Calu3 (cell line): ENCODE measurements at regions not wholly inside any gene's neighbourhood (a gene's known extent, or its start where the extent isn't known, plus 50 kb on each side); places are given as distances from the start of the nearest gene placed in this dataset.
"Not testable (repeated sequence)": the region's sequence is repeated elsewhere in the genome, so short reads cannot be mapped to it uniquely, and the experiment has no call there.

ENCODE experiments used
- BruUV-seq: library from RNA; stranded (reverse); fragments of 400-500 nt; replicated peaks from 2 replicates; lab custom pipeline; 2021; lab: Mats Ljungman, UMichigan
- CTCF ChIA-PET: fragments of 300-600 bp; sonication (Branson Sonifier 250); formaldehyde crosslinking; loops from one replicate; lab custom pipeline; 2022; ENCODE audit warnings: antibody characterized with exemption; lab: Charles Lee
- DNase-seq: peaks from one replicate; pipeline ENCODE4 v3.0.0; 2022
- H3K27ac Mint-ChIP-seq: one replicate; pipeline ENCODE4 v1.8.0; 2022; ENCODE audit warnings: mixed read lengths; ENCODE audit not compliant: unreplicated experiment
- H3K27me3 Mint-ChIP-seq: one replicate; pipeline ENCODE4 v1.8.0; 2022; ENCODE audit warnings: mixed read lengths; ENCODE audit not compliant: unreplicated experiment
- H3K36me3 Mint-ChIP-seq: one replicate; pipeline ENCODE4 v1.8.0; 2022; ENCODE audit warnings: mild to moderate bottlenecking, moderate library complexity, mixed read lengths; ENCODE audit not compliant: insufficient read depth, unreplicated experiment
- H3K4me1 Mint-ChIP-seq: one replicate; pipeline ENCODE4 v1.8.0; 2022; ENCODE audit warnings: mild to moderate bottlenecking, low read depth, mixed read lengths; ENCODE audit not compliant: unreplicated experiment
- H3K4me3 Mint-ChIP-seq: one replicate; pipeline ENCODE4 v1.8.0; 2022; ENCODE audit warnings: mild to moderate bottlenecking, low read depth, moderate library complexity, mixed read lengths; ENCODE audit not compliant: unreplicated experiment
- H3K9me3 Mint-ChIP-seq: one replicate; pipeline ENCODE4 v1.8.0; 2022; ENCODE audit warnings: low read depth, mixed read lengths; ENCODE audit not compliant: unreplicated experiment
- intact Hi-C: fragments of 100-400 bp; cut with micrococcal nuclease; formaldehyde crosslinking; loops from one replicate; pipeline ENCODE4 v1.10.0; 2022; ENCODE audit not compliant: unreplicated experiment

GRCh38 chr5:71399443-71399842, 56.0 kb upstream of the BDP1 start:
- DNase-seq, H3K9me3 Mint-ChIP-seq, H3K27me3 Mint-ChIP-seq, H3K36me3 Mint-ChIP-seq, H3K4me3 Mint-ChIP-seq, H3K4me1 Mint-ChIP-seq, intact Hi-C loops, BruUV-seq, CTCF ChIA-PET, H3K27ac Mint-ChIP-seq: not testable (repeated sequence)

GRCh38 chr5:71400626-71401025, 54.8 kb upstream of the BDP1 start:
- H3K27me3 Mint-ChIP-seq, H3K4me1 Mint-ChIP-seq, H3K36me3 Mint-ChIP-seq, intact Hi-C loops, H3K4me3 Mint-ChIP-seq, CTCF ChIA-PET, H3K27ac Mint-ChIP-seq, BruUV-seq, DNase-seq, H3K9me3 Mint-ChIP-seq: not testable (repeated sequence)

GRCh38 chr5:71401150-71401549, 54.3 kb upstream of the BDP1 start:
- H3K36me3 Mint-ChIP-seq, H3K4me3 Mint-ChIP-seq, BruUV-seq: not testable (repeated sequence)

GRCh38 chr5:71401564-71401963, 53.9 kb upstream of the BDP1 start:
- H3K27ac Mint-ChIP-seq, H3K36me3 Mint-ChIP-seq, H3K9me3 Mint-ChIP-seq, intact Hi-C loops, BruUV-seq, H3K4me3 Mint-ChIP-seq, H3K4me1 Mint-ChIP-seq, DNase-seq, CTCF ChIA-PET: not testable (repeated sequence)
- H3K27me3 Mint-ChIP-seq: peaks cover 12% of the 10 kb centered on the region

More at GRCh38 chr5:71401150-71401549, 54.3 kb upstream of the BDP1 start:
- H3K27ac Mint-ChIP-seq, intact Hi-C loops, H3K4me1 Mint-ChIP-seq, DNase-seq, CTCF ChIA-PET, H3K9me3 Mint-ChIP-seq: not testable (repeated sequence)
- H3K27me3 Mint-ChIP-seq: peaks cover 11% of the 10 kb centered on the region

- H3K27ac Mint-ChIP-seq, CTCF ChIA-PET, intact Hi-C loops, H3K4me3 Mint-ChIP-seq, H3K4me1 Mint-ChIP-seq, BruUV-seq, H3K9me3 Mint-ChIP-seq, DNase-seq, H3K36me3 Mint-ChIP-seq: not testable (repeated sequence)
- peaks cover 12% of the 10 kb centered on the region for H3K27me3 Mint-ChIP-seq
Measured at GRCh38 chr5:71404441-71404840, 51.0 kb upstream of the BDP1 start.

- DNase-seq, H3K4me1 Mint-ChIP-seq, H3K9me3 Mint-ChIP-seq, H3K4me3 Mint-ChIP-seq, H3K27ac Mint-ChIP-seq, H3K36me3 Mint-ChIP-seq, CTCF ChIA-PET, intact Hi-C loops, BruUV-seq: not testable (repeated sequence)
- H3K27me3 Mint-ChIP-seq: peaks cover 12% of the 10 kb centered on the region
Measured at GRCh38 chr5:71404936-71405335, 50.5 kb upstream of the BDP1 start.
